ENCODE measurements at regions not wholly inside any gene's neighbourhood (a gene's known extent, or its start where the extent isn't known, plus 50 kb on each side); places are given as distances from the start of the nearest gene placed in this dataset.

DNA sequence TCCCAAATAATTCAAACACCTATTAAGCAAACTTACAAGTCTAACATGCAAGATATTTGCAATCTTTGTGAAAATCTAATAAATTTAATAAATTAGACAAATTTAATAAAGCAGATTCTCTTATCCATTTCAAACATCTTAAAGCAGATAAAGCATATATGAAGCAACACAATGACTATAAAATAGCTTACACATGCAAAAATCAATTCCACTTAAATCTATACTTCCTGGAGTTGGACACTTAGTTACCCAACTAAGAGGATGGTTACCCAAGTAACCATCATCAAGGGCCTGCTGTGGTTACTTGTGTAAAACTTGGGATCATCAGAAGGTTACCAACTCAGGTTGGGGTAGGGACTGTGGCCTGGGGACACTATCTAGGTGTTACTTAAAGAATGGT is 206.8 kb downstream of the CD47 start:
- H3K4me1 Mint-ChIP-seq, result no peaks in the 10 kb centered on the region
- peaks cover 7% of the 10 kb centered on the region for H3K9me3 Mint-ChIP-seq
- no peaks in the 10 kb centered on the region for H3K36me3 Mint-ChIP-seq (ENCODE audit: low read depth)
- TF ChIP-seq, protein P1, sequence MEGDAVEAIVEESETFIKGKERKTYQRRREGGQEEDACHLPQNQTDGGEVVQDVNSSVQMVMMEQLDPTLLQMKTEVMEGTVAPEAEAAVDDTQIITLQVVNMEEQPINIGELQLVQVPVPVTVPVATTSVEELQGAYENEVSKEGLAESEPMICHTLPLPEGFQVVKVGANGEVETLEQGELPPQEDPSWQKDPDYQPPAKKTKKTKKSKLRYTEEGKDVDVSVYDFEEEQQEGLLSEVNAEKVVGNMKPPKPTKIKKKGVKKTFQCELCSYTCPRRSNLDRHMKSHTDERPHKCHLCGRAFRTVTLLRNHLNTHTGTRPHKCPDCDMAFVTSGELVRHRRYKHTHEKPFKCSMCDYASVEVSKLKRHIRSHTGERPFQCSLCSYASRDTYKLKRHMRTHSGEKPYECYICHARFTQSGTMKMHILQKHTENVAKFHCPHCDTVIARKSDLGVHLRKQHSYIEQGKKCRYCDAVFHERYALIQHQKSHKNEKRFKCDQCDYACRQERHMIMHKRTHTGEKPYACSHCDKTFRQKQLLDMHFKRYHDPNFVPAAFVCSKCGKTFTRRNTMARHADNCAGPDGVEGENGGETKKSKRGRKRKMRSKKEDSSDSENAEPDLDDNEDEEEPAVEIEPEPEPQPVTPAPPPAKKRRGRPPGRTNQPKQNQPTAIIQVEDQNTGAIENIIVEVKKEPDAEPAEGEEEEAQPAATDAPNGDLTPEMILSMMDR (IDR thresholded peaks at IDR 0.05; ENCODE audit: unreplicated experiment in 3 of 3), result no peak
- H3K27ac Mint-ChIP-seq, result no peak overlapping the region
- no peak overlapping the region for H3K4me3 Mint-ChIP-seq
- H3K27me3 Mint-ChIP-seq (ENCODE audit: low read depth), result no peaks in the 10 kb centered on the region

DNA sequence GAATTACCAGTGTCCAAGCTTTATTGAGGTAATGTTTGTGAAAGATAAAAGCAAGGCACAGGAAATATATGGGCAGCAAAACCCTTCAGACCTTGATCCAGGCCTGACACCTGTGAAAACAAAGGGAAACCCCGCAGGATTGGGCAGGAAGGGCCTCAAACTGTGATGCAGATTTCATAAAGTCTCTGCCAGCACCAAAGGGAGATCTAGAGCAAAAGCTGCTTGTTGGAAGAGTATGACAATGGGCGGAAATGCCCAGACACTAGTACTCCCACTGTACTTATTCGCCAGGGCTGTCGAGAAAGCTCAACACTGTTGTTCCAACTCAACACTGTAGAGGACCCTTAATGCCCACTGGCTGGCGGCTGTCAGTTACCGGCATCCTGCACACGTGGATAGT is 207.9 kb downstream of the CD47 start:
- Mint-ChIP-seq H3K4me3 (no peak overlapping the region), H3K27ac (no peak overlapping the region), H3K4me1 (no peaks in the 10 kb centered on the region), H3K9me3 (peaks cover 6% of the 10 kb centered on the region), H3K27me3 (ENCODE audit: low read depth) (no peaks in the 10 kb centered on the region), H3K36me3 (ENCODE audit: low read depth) (no peaks in the 10 kb centered on the region)
- TF ChIP-seq, protein P1 (IDR thresholded peaks at IDR 0.05; ENCODE audit: unreplicated experiment in 3 of 3), result no peak

DNA sequence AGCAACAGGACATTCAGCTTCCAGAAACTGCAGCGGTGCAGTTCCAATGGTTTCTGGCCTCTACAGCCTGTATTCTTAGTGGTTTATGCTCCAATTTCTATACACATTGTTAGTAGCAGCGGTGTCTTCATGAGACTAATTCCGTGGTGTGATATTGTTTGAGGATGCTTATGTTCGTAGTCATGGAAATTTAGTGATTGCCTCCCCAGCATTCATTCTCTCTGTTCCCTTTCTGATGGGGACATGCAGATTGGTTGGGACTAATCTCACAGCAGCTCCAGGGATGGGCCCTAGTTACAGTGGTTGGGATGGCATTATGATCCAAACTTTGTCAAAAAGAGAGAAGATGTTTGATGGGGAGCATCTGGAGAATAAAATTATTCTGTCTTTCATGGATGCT is 208.6 kb downstream of the CD47 start:
- Mint-ChIP-seq H3K27me3 (ENCODE audit: low read depth) (no peaks in the 10 kb centered on the region), H3K27ac (no peak overlapping the region), H3K4me3 (no peak overlapping the region), H3K4me1 (no peaks in the 10 kb centered on the region), H3K36me3 (ENCODE audit: low read depth) (no peaks in the 10 kb centered on the region), H3K9me3 (peaks cover 6% of the 10 kb centered on the region)
- TF ChIP-seq, protein P1 (IDR thresholded peaks at IDR 0.05; ENCODE audit: unreplicated experiment in 3 of 3), result no peak

DNA sequence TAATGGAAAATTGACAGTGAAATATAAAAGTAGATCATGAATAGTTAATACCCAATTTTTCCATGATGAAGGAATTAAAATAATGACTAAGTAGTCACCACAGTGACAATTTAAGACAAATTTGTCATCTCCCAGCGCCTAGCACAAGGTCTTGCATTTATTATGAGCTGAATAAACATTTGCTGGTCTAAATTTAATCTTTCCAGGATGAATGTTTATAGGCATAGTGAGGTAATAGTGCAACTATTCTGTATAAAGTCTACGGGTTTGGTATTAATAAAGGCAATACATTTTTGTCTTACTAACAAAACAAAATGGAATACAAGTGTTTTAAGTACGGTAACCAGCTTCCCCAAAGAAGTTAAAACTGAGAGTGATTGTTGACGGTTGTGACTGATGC is 209.3 kb downstream of the CD47 start:
- Mint-ChIP-seq H3K36me3 (ENCODE audit: low read depth) (no peaks in the 10 kb centered on the region), H3K27me3 (ENCODE audit: low read depth) (no peaks in the 10 kb centered on the region), H3K27ac (no peak overlapping the region), H3K4me1 (no peaks in the 10 kb centered on the region), H3K4me3 (no peak overlapping the region), H3K9me3 (peaks cover 6% of the 10 kb centered on the region)
- TF ChIP-seq, protein P1 (IDR thresholded peaks at IDR 0.05; ENCODE audit: unreplicated experiment in 3 of 3), result no peak

DNA sequence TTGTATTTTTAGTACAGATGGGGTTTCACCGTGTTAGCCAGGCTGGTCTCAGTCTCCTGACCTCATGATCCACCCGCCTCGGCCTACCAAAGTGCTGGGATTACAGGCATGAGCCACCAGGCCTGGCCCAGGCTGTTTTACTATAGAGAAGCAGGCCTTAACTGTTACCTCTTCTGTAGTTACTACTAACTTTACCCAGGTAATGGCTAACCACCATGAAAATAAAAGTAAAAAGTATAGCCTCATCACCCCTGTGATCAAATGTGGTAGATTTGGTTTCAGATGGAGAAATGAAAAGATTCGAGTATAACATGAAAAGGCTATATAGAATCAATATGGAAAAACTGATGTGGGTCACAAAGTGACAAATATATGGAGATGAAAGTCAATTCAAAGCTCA is 210.1 kb downstream of the CD47 start:
- H3K4me3 Mint-ChIP-seq, result no peak overlapping the region
- H3K27me3 Mint-ChIP-seq (ENCODE audit: low read depth), result no peaks in the 10 kb centered on the region
- peaks cover 6% of the 10 kb centered on the region for H3K9me3 Mint-ChIP-seq
- H3K36me3 Mint-ChIP-seq (ENCODE audit: low read depth), result no peaks in the 10 kb centered on the region
- H3K27ac Mint-ChIP-seq, result no peak overlapping the region
- no peaks in the 10 kb centered on the region for H3K4me1 Mint-ChIP-seq
- TF ChIP-seq, protein P1 (IDR thresholded peaks at IDR 0.05; ENCODE audit: unreplicated experiment in 3 of 3), result no peak

DNA sequence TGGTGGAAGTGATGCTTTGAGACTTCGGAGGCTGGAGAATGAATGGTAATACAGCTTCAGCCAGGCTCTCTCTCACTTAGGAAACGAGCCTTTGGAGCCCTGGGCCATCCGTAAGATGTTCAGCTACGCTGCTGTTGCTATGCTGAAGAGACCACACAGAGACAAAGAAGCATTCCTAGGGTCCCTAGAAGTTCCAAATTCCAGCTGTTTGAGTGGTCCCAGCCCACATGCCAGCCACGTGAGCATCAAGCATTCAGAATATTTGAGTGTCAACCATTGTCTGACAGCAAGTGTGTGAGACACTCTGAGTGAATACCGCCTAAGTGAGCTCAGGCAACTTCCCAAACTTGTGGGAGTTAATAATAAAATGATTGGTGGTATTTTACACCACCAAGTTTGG is 212.9 kb downstream of the CD47 start:
- Mint-ChIP-seq H3K4me1 (no peaks in the 10 kb centered on the region), H3K9me3 (no peaks in the 10 kb centered on the region), H3K27me3 (ENCODE audit: low read depth) (no peaks in the 10 kb centered on the region), H3K4me3 (no peak overlapping the region), H3K27ac (no peak overlapping the region), H3K36me3 (ENCODE audit: low read depth) (no peaks in the 10 kb centered on the region)
- TF ChIP-seq, protein P1 (IDR thresholded peaks at IDR 0.05; ENCODE audit: unreplicated experiment in 3 of 3), result no peak

Data from nephron (organoid).